A673 (cell line): ENCODE measurements at regions not wholly inside any gene's neighbourhood (a gene's known extent, or its start where the extent isn't known, plus 50 kb on each side); places are given as distances from the start of the nearest gene placed in this dataset.

ENCODE experiments used
- CTCF ChIP-seq: fragments of 300-800, 200-600 bp; sonication (generic); conservative IDR thresholded peaks from 2 replicates; pipeline ENCODE4 v1.5.1; 2017; ENCODE audit warnings: low read depth, mild to moderate bottlenecking, antibody characterized with exemption, low read length, moderate library complexity, mixed read lengths
- EZH2 ChIP-seq: fragments of 200-600 bp; sonication (generic); IDR thresholded peaks from 2 replicates; pipeline ENCODE4 v1.6.1; 2017; ENCODE audit warnings: borderline replicate concordance, low read depth, mild to moderate bottlenecking, mixed read lengths, antibody characterized with exemption, low read length; ENCODE audit not compliant: poor library complexity, severe bottlenecking

GRCh38 chr6:14676064-14676463, 558.5 kb downstream of the CD83 start:
- TF ChIP-seq CTCF (no peak), EZH2 (no peak)
